ENCODE measurements at regions not wholly inside any gene's neighbourhood (a gene's known extent, or its start where the extent isn't known, plus 50 kb on each side); places are given as distances from the start of the nearest gene placed in this dataset.

DNA sequence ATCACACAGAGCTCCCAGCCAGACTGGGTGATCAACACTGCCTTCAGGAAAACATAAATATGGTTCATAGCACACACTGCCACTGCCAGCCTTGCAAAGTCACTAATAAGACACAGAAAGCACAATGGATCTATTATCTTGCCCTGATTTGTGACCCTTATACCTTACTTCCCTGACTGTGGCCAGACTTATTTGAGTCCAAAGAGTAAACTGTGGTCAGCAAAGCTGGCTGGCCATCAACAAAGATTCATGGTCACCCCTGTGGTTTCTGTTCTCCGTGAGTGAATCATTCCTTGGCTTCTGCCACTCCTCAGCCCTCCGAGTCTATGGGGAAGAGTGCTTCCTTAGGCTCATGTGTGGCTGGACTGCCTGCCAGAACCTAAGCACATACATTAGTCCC is 437.7 kb downstream of the RAP2B start:
- Mint-ChIP-seq H3K27me3 (peaks cover 0 to 3% (median 0%) of the 10 kb centered on the region in 5 donors), H3K4me1 (peaks cover 0 to 12% (median 6%) of the 10 kb centered on the region in 7 donors), H3K36me3 (peaks cover 0 to 3% (median 0%) of the 10 kb centered on the region in 5 donors), H3K4me3 (no peak overlapping the region), H3K9me3 (peaks cover 0 to 4% (median 0%) of the 10 kb centered on the region in 11 donors), H3K27ac (no peak overlapping the region)
- intact Hi-C loops (cut with micrococcal nuclease) = loop anchor here in 1 of 2 donors (5.0 kb wide), 1 partner anchor 312 kb away; no protein-coding TSS in a partner anchor
- DNase-seq (no peak), ATAC-seq (no peak)
- CTCF ChIA-PET = no interaction called here
- no peaks in the 10 kb centered on the region for H3K9me3 ChIP-seq (ENCODE audit: control insufficient read depth in 2 of 3, low read length in 3 of 3)
- H3K4me1 ChIP-seq (ENCODE audit: control insufficient read depth in 2 of 2, insufficient read depth in 2 of 2, low read length in 2 of 2) = no peaks in the 10 kb centered on the region
- no peak overlapping the region for H3K4me3 ChIP-seq (ENCODE audit: low read length)
- H3K36me3 ChIP-seq (ENCODE audit: control insufficient read depth in 2 of 3, insufficient read depth in 3 of 3, low read length in 3 of 3) = no peaks in the 10 kb centered on the region
- no peak overlapping the region for H3K27ac ChIP-seq (ENCODE audit: low read depth, low read length)
- H3K27me3 ChIP-seq (ENCODE audit: control insufficient read depth in 2 of 2, insufficient read depth in 2 of 2, low read length in 2 of 2) = no peaks in the 10 kb centered on the region
- POLR2A ChIA-PET = interaction anchor here (0.8 kb wide), 1 partner anchor 14 kb away, joined by 3 read pairs; no protein-coding TSS in a partner anchor

DNA sequence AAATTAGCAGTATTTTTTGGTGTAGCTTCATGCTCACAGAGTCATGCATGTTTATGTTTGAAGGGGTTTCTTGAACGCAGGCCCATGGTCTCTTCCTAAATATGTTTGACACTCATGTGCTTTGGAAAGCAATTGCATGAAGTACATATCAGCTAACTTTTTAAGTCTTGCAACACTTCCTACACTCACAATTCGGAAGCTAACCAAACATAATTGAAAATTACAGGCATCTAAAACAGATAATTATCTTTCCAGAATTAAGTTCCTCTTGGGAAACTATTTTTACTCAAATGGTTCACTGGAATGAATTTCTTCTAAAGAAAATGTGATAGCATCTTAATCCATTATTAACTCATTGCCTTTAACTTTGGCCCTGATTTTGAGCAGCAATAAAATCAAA is 438.9 kb downstream of the RAP2B start:
- no peak overlapping the region for H3K27ac ChIP-seq (ENCODE audit: low read depth, low read length)
- CTCF ChIA-PET = no interaction called here
- no peak overlapping the region for H3K27ac Mint-ChIP-seq
- H3K27me3 ChIP-seq (ENCODE audit: control insufficient read depth in 2 of 2, insufficient read depth in 2 of 2, low read length in 2 of 2) = no peaks in the 10 kb centered on the region
- DNase-seq (no peak), ATAC-seq (no peak)
- H3K4me3 Mint-ChIP-seq = no peak overlapping the region
- POLR2A ChIA-PET = no interaction called here
- H3K4me1 ChIP-seq (ENCODE audit: control insufficient read depth in 2 of 2, insufficient read depth in 2 of 2, low read length in 2 of 2) = no peaks in the 10 kb centered on the region
- H3K9me3 Mint-ChIP-seq = peaks cover 0 to 4% (median 0%) of the 10 kb centered on the region in 11 donors
- H3K36me3 Mint-ChIP-seq = peaks cover 0 to 3% (median 0%) of the 10 kb centered on the region in 5 donors
- H3K36me3 ChIP-seq (ENCODE audit: control insufficient read depth in 2 of 3, insufficient read depth in 3 of 3, low read length in 3 of 3) = no peaks in the 10 kb centered on the region
- H3K4me1 Mint-ChIP-seq = peaks cover 0 to 12% (median 6%) of the 10 kb centered on the region in 7 donors
- no peaks in the 10 kb centered on the region for H3K9me3 ChIP-seq (ENCODE audit: control insufficient read depth in 2 of 3, low read length in 3 of 3)
- no peak overlapping the region for H3K4me3 ChIP-seq (ENCODE audit: low read length)
- H3K27me3 Mint-ChIP-seq = peaks cover 0 to 11% (median 0%) of the 10 kb centered on the region in 5 donors
- intact Hi-C loops (cut with micrococcal nuclease) = no loop called here

DNA sequence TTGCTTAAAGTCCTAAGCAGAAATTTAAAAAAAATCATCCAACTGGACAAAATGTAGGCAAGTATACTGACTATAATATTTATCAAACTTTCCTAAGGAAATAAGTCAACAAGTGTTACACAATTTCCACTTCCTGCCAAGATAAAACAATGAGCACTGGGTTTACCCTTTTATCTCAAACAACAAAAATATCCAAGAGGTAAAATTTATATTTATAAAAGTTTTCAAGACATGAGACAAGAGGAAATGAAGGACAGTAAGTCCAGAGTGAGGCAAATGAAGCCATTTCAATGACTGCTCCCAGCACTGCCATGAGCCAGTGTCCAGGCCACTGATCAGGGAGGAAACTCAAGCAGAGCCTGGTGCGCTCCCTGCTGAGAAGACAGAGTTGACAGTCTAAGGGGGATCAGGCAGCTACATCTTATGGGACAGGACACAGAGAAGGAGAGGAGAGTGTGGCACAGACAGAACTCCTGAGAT is 439.4 kb downstream of the RAP2B start:
- Histone ChIP-seq H3K4me1 (ENCODE audit: control insufficient read depth in 2 of 2, insufficient read depth in 2 of 2, low read length in 2 of 2) (no peaks in the 10 kb centered on the region), H3K36me3 (ENCODE audit: control insufficient read depth in 2 of 3, insufficient read depth in 3 of 3, low read length in 3 of 3) (no peaks in the 10 kb centered on the region), H3K4me3 (ENCODE audit: low read length) (no peak overlapping the region), H3K27ac (ENCODE audit: low read depth, low read length) (no peak overlapping the region), H3K27me3 (ENCODE audit: control insufficient read depth in 2 of 2, insufficient read depth in 2 of 2, low read length in 2 of 2) (no peaks in the 10 kb centered on the region), H3K9me3 (ENCODE audit: control insufficient read depth in 2 of 3, low read length in 3 of 3) (no peaks in the 10 kb centered on the region)
- peaks cover 0 to 13% (median 0%) of the 10 kb centered on the region in 5 donors for H3K27me3 Mint-ChIP-seq
- intact Hi-C loops (cut with micrococcal nuclease) = no loop called here
- ATAC-seq (no peak), DNase-seq (no peak)
- ChIA-PET CTCF (no interaction called here), POLR2A (interaction anchor here (0.7 kb wide), 1 partner anchor 391 kb away, joined by 3 read pairs; no protein-coding TSS in a partner anchor)
- H3K4me1 Mint-ChIP-seq = peaks cover 0 to 12% (median 6%) of the 10 kb centered on the region in 7 donors
- no peak overlapping the region for H3K4me3 Mint-ChIP-seq
- peak overlapping the region in 2 of 9 donors; percentile 22 to 52 for H3K27ac Mint-ChIP-seq
- H3K36me3 Mint-ChIP-seq = peaks cover 0 to 3% (median 0%) of the 10 kb centered on the region in 5 donors
- H3K9me3 Mint-ChIP-seq = peaks cover 0 to 4% (median 0%) of the 10 kb centered on the region in 11 donors

DNA sequence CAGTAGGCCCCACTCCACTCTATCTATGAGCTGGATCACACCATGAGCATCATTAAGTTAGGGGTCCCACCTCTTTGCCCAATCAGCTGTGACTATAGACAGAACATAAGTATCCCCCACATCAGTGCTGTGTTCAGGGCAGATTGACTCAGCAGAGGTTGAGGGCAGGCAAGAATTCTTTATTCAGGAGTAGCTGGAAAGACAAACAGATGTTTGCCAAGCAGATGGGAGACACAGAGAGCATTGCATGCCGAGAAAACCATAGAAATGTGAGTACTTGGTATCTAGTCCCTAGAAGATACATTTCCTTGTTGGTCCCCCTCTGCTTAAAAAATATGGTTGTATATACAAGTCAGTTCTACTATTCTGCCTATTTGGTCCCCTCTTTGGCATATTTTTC is 440.8 kb downstream of the RAP2B start:
- H3K27ac Mint-ChIP-seq = no peak overlapping the region
- CTCF ChIA-PET = no interaction called here
- intact Hi-C loops (cut with micrococcal nuclease) = no loop called here
- POLR2A ChIA-PET = no interaction called here
- no peak for DNase-seq
- peaks cover 0 to 4% (median 0%) of the 10 kb centered on the region in 11 donors for H3K9me3 Mint-ChIP-seq
- H3K27me3 Mint-ChIP-seq = peaks cover 0 to 17% (median 0%) of the 10 kb centered on the region in 5 donors
- no peaks in the 10 kb centered on the region for H3K36me3 ChIP-seq (ENCODE audit: control insufficient read depth in 2 of 3, insufficient read depth in 3 of 3, low read length in 3 of 3)
- no peaks in the 10 kb centered on the region for H3K9me3 ChIP-seq (ENCODE audit: control insufficient read depth in 2 of 3, low read length in 3 of 3)
- H3K4me3 ChIP-seq (ENCODE audit: low read length) = no peak overlapping the region
- ATAC-seq = no peak
- H3K27me3 ChIP-seq (ENCODE audit: control insufficient read depth in 2 of 2, insufficient read depth in 2 of 2, low read length in 2 of 2) = no peaks in the 10 kb centered on the region
- H3K36me3 Mint-ChIP-seq = peaks cover 0 to 3% (median 0%) of the 10 kb centered on the region in 5 donors
- peaks cover 0 to 12% (median 6%) of the 10 kb centered on the region in 7 donors for H3K4me1 Mint-ChIP-seq
- no peak overlapping the region for H3K4me3 Mint-ChIP-seq
- H3K4me1 ChIP-seq (ENCODE audit: control insufficient read depth in 2 of 2, insufficient read depth in 2 of 2, low read length in 2 of 2) = no peaks in the 10 kb centered on the region
- no peak overlapping the region for H3K27ac ChIP-seq (ENCODE audit: low read depth, low read length)

DNA sequence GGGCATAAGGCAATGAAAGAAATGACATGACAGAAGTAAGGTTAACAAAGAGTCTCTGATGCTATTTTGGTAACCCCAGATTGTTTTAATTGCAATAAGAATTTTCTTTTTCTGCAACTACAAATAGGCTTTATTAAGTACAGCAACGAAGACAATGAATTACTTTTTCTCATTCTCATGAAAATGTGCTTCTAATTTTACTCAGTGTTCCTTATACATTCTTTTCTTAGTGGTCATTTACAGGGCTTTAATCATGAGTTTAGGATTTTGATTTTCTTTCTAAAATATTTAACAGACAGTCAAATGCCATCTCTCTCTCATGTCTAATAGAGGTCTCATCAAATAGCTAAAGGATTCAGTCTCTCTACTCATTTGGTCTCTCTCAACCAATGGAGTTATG is 452.1 kb downstream of the RAP2B start:
- H3K27me3 Mint-ChIP-seq = no peaks in the 10 kb centered on the region
- ChIA-PET POLR2A (interaction anchor here (1.1 to 1.3 kb wide), 2 partner anchors 8 to 13 kb away, joined by 3 to 4 read pairs; no protein-coding TSS in a partner anchor), CTCF (no interaction called here)
- no peak overlapping the region for H3K4me3 Mint-ChIP-seq
- Histone ChIP-seq H3K4me3 (ENCODE audit: low read length) (no peak overlapping the region), H3K27ac (ENCODE audit: low read depth, low read length) (no peak overlapping the region), H3K9me3 (ENCODE audit: control insufficient read depth in 2 of 3, low read length in 3 of 3) (no peaks in the 10 kb centered on the region), H3K36me3 (ENCODE audit: control insufficient read depth in 2 of 3, insufficient read depth in 3 of 3, low read length in 3 of 3) (no peaks in the 10 kb centered on the region), H3K27me3 (ENCODE audit: control insufficient read depth in 2 of 2, insufficient read depth in 2 of 2, low read length in 2 of 2) (no peaks in the 10 kb centered on the region), H3K4me1 (ENCODE audit: control insufficient read depth in 2 of 2, insufficient read depth in 2 of 2, low read length in 2 of 2) (no peaks in the 10 kb centered on the region)
- intact Hi-C loops (cut with micrococcal nuclease) = no loop called here
- peaks cover 0 to 7% (median 0%) of the 10 kb centered on the region in 7 donors for H3K4me1 Mint-ChIP-seq
- no peak for ATAC-seq
- H3K9me3 Mint-ChIP-seq = peaks cover 0 to 3% (median 0%) of the 10 kb centered on the region in 11 donors
- H3K27ac Mint-ChIP-seq = no peak overlapping the region
- DNase-seq = no peak
- H3K36me3 Mint-ChIP-seq = peaks cover 0 to 7% (median 0%) of the 10 kb centered on the region in 5 donors

DNA sequence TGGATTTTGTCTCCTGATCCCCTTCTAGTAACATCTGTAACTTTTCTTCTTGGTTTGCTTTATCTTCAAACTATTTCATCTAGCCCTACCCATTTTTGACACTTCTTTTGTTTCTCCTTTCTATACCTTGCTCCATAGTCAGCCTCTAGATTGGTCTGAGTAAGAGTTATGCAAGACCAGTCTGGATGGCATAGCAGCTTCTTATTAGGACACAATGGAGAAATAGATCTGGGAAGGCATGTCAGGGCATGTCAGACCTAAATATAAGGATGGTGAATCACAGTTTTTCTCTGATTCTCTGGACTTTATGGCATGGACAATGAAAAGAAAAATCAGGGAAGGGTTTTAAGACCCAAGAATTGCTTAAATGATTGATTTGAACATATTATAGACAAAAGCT is 452.5 kb downstream of the RAP2B start:
- no peaks in the 10 kb centered on the region for H3K27me3 ChIP-seq (ENCODE audit: control insufficient read depth in 2 of 2, insufficient read depth in 2 of 2, low read length in 2 of 2)
- Mint-ChIP-seq H3K9me3 (peaks cover 0 to 3% (median 0%) of the 10 kb centered on the region in 11 donors), H3K4me3 (no peak overlapping the region), H3K36me3 (peaks cover 0 to 7% (median 0%) of the 10 kb centered on the region in 5 donors), H3K27ac (no peak overlapping the region), H3K27me3 (no peaks in the 10 kb centered on the region), H3K4me1 (peaks cover 0 to 7% (median 0%) of the 10 kb centered on the region in 7 donors)
- DNase-seq (no peak), ATAC-seq (no peak)
- H3K9me3 ChIP-seq (ENCODE audit: control insufficient read depth in 2 of 3, low read length in 3 of 3) = no peaks in the 10 kb centered on the region
- H3K4me3 ChIP-seq (ENCODE audit: low read length) = no peak overlapping the region
- ChIA-PET CTCF (no interaction called here), POLR2A (no interaction called here)
- H3K4me1 ChIP-seq (ENCODE audit: control insufficient read depth in 2 of 2, insufficient read depth in 2 of 2, low read length in 2 of 2) = no peaks in the 10 kb centered on the region
- H3K27ac ChIP-seq (ENCODE audit: low read depth, low read length) = no peak overlapping the region
- H3K36me3 ChIP-seq (ENCODE audit: control insufficient read depth in 2 of 3, insufficient read depth in 3 of 3, low read length in 3 of 3) = no peaks in the 10 kb centered on the region
- intact Hi-C loops (cut with micrococcal nuclease) = no loop called here

DNA sequence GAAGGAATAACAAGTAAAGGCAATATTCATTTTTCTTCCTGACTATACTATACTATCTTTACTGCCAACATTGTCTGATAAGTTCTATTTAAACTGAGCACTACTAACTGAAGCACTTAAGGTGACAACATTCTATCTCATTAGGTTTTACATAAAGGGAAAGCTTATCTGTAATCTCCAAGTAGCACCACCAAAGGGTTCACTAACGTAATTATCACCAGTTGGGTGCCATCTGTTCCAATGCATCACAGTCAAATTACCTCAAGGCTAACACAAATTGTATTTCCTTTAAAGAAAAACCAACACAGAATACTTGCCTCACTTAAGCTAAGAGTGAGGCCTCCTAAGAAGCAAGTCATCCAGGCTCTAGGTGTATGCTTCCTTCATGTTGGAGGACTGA is 453.8 kb downstream of the RAP2B start:
- intact Hi-C loops (cut with micrococcal nuclease) = no loop called here
- peaks cover 0 to 16% (median 0%) of the 10 kb centered on the region in 5 donors for H3K36me3 Mint-ChIP-seq
- H3K27me3 Mint-ChIP-seq = no peaks in the 10 kb centered on the region
- no peak overlapping the region for H3K27ac Mint-ChIP-seq
- H3K4me3 ChIP-seq (ENCODE audit: low read length) = no peak overlapping the region
- no peaks in the 10 kb centered on the region for H3K4me1 ChIP-seq (ENCODE audit: control insufficient read depth in 2 of 2, insufficient read depth in 2 of 2, low read length in 2 of 2)
- ATAC-seq = no peak
- H3K36me3 ChIP-seq (ENCODE audit: control insufficient read depth in 2 of 3, insufficient read depth in 3 of 3, low read length in 3 of 3) = no peaks in the 10 kb centered on the region
- POLR2A ChIA-PET = no interaction called here
- H3K9me3 ChIP-seq (ENCODE audit: control insufficient read depth in 2 of 3, low read length in 3 of 3) = no peaks in the 10 kb centered on the region
- no peak for DNase-seq
- H3K27ac ChIP-seq (ENCODE audit: low read depth, low read length) = no peak overlapping the region
- peaks cover 0 to 11% (median 5%) of the 10 kb centered on the region in 7 donors for H3K4me1 Mint-ChIP-seq
- H3K9me3 Mint-ChIP-seq = peaks cover 0 to 7% (median 0%) of the 10 kb centered on the region in 11 donors
- CTCF ChIA-PET = no interaction called here
- no peaks in the 10 kb centered on the region for H3K27me3 ChIP-seq (ENCODE audit: control insufficient read depth in 2 of 2, insufficient read depth in 2 of 2, low read length in 2 of 2)
- no peak overlapping the region for H3K4me3 Mint-ChIP-seq
